ENCODE measurements at regions not wholly inside any gene's neighbourhood (a gene's known extent, or its start where the extent isn't known, plus 50 kb on each side); places are given as distances from the start of the nearest gene placed in this dataset.

DNA sequence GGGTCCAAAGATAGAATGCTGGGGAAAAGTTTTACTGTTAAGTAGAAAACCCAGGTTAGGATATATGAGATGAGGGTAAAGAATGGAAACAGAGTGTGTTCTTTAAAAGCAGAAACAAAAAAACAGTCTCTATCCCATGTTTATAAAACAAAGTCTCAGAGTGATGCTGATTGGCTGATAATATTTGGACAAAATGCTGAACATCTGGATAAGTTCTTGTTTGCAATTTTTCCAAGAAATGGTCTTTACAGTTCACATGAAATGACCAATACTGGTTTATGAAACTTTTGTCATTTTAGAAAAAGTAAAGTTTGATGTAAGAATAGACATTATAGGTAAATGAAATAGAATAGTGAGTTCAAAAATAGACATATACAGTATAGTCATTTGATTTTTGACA lies 96.2 kb upstream of the EYS start:
- H3K36me3 ChIP-seq (ENCODE audit: control insufficient read depth in 5 of 5, insufficient read depth in 5 of 5, low read length in 5 of 5): no peaks in the 10 kb centered on the region
- H3K27ac ChIP-seq (ENCODE audit: low read depth, low read length): no peak overlapping the region
- H3K9ac ChIP-seq (ENCODE audit: low read length in 5 of 5): no peak overlapping the region
- no peaks in the 10 kb centered on the region for H3K4me1 ChIP-seq (ENCODE audit: control insufficient read depth in 5 of 5, insufficient read depth in 5 of 5, low read length in 5 of 5)
- no peaks in the 10 kb centered on the region for H3K9me3 ChIP-seq (ENCODE audit: control insufficient read depth in 5 of 5, low read length in 5 of 5)
- no peak overlapping the region for H3K4me3 ChIP-seq (ENCODE audit: low read depth in 1 of 5, low read length in 5 of 5)
- H3K27me3 ChIP-seq (ENCODE audit: control insufficient read depth in 5 of 5, insufficient read depth in 4 of 5, low read length in 5 of 5): no peaks in the 10 kb centered on the region

DNA sequence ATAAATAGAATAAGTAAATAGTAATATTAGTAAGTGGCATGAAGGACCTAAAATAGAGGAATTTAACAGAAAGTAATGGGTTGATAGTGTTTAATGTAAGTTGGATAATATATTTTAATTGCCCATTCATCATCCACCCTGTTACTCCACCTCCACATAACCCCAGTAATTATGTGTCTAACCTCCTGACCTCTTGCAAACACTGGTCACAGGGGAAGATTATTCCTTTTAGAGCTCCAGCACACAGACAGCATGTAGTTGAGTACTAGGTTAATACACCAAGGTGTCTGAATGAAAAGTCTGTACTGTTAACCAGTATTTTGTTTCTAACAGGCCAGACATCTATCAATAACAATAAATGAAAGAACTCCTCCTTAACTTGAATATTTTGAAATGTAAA lies 92.4 kb upstream of the EYS start:
- Histone ChIP-seq H3K4me1 (ENCODE audit: control insufficient read depth in 5 of 5, insufficient read depth in 5 of 5, low read length in 5 of 5) (peaks cover 0 to 3% (median 0%) of the 10 kb centered on the region in 5 donors), H3K27ac (ENCODE audit: low read depth, low read length) (no peak overlapping the region), H3K36me3 (ENCODE audit: control insufficient read depth in 5 of 5, insufficient read depth in 5 of 5, low read length in 5 of 5) (no peaks in the 10 kb centered on the region), H3K4me3 (ENCODE audit: low read depth in 1 of 5, low read length in 5 of 5) (no peak overlapping the region), H3K27me3 (ENCODE audit: control insufficient read depth in 5 of 5, insufficient read depth in 4 of 5, low read length in 5 of 5) (no peaks in the 10 kb centered on the region), H3K9ac (ENCODE audit: low read length in 5 of 5) (no peak overlapping the region), H3K9me3 (ENCODE audit: control insufficient read depth in 5 of 5, low read length in 5 of 5) (no peaks in the 10 kb centered on the region)

- no peak overlapping the region for H3K9ac ChIP-seq (ENCODE audit: low read length in 5 of 5)
- no peak overlapping the region for H3K27ac ChIP-seq (ENCODE audit: low read depth, low read length)
- no peaks in the 10 kb centered on the region for H3K27me3 ChIP-seq (ENCODE audit: control insufficient read depth in 5 of 5, insufficient read depth in 4 of 5, low read length in 5 of 5)
- no peaks in the 10 kb centered on the region for H3K9me3 ChIP-seq (ENCODE audit: control insufficient read depth in 5 of 5, low read length in 5 of 5)
- H3K4me3 ChIP-seq (ENCODE audit: low read depth in 1 of 5, low read length in 5 of 5): no peak overlapping the region
- no peaks in the 10 kb centered on the region for H3K36me3 ChIP-seq (ENCODE audit: control insufficient read depth in 5 of 5, insufficient read depth in 5 of 5, low read length in 5 of 5)
- peaks cover 0 to 3% (median 0%) of the 10 kb centered on the region in 5 donors for H3K4me1 ChIP-seq (ENCODE audit: control insufficient read depth in 5 of 5, insufficient read depth in 5 of 5, low read length in 5 of 5)
Measured at GRCh38 chr6:65798280-65799014, 91.4 kb upstream of the EYS start.

DNA sequence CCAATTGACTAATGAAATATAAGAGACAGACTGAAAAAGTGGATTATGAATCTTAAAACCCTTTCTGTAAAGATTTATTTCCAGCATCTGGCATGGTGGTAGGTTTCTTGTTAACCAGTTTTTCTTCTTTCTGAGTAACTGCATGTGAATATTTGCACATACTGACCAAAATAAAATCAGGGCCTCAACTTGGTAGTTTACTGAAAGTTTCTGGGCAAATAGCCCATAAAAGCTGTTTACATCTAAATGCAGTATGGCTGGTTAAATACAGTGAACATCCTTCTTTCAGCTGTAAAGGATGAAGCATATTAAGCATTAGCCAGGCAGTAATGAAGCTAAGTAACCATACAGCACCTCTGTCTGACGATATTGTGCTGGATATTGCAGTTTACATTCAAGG lies 83.6 kb upstream of the EYS start:
- Histone ChIP-seq H3K36me3 (ENCODE audit: control insufficient read depth in 5 of 5, insufficient read depth in 5 of 5, low read length in 5 of 5) (no peaks in the 10 kb centered on the region), H3K4me3 (ENCODE audit: low read depth in 1 of 5, low read length in 5 of 5) (no peak overlapping the region), H3K27me3 (ENCODE audit: control insufficient read depth in 5 of 5, insufficient read depth in 4 of 5, low read length in 5 of 5) (no peaks in the 10 kb centered on the region), H3K27ac (ENCODE audit: low read depth, low read length) (no peak overlapping the region), H3K4me1 (ENCODE audit: control insufficient read depth in 5 of 5, insufficient read depth in 5 of 5, low read length in 5 of 5) (peaks cover 0 to 7% (median 0%) of the 10 kb centered on the region in 5 donors), H3K9me3 (ENCODE audit: control insufficient read depth in 5 of 5, low read length in 5 of 5) (no peaks in the 10 kb centered on the region), H3K9ac (ENCODE audit: low read length in 5 of 5) (no peak overlapping the region)

- no peaks in the 10 kb centered on the region for H3K9me3 ChIP-seq (ENCODE audit: control insufficient read depth in 5 of 5, low read length in 5 of 5)
- peaks cover 0 to 7% (median 0%) of the 10 kb centered on the region in 5 donors for H3K4me1 ChIP-seq (ENCODE audit: control insufficient read depth in 5 of 5, insufficient read depth in 5 of 5, low read length in 5 of 5)
- H3K27me3 ChIP-seq (ENCODE audit: control insufficient read depth in 5 of 5, insufficient read depth in 4 of 5, low read length in 5 of 5): no peaks in the 10 kb centered on the region
- H3K36me3 ChIP-seq (ENCODE audit: control insufficient read depth in 5 of 5, insufficient read depth in 5 of 5, low read length in 5 of 5): no peaks in the 10 kb centered on the region
- no peak overlapping the region for H3K4me3 ChIP-seq (ENCODE audit: low read depth in 1 of 5, low read length in 5 of 5)
- no peak overlapping the region for H3K9ac ChIP-seq (ENCODE audit: low read length in 5 of 5)
- no peak overlapping the region for H3K27ac ChIP-seq (ENCODE audit: low read depth, low read length)
Measured at GRCh38 chr6:65787787-65788186, 80.8 kb upstream of the EYS start.

DNA sequence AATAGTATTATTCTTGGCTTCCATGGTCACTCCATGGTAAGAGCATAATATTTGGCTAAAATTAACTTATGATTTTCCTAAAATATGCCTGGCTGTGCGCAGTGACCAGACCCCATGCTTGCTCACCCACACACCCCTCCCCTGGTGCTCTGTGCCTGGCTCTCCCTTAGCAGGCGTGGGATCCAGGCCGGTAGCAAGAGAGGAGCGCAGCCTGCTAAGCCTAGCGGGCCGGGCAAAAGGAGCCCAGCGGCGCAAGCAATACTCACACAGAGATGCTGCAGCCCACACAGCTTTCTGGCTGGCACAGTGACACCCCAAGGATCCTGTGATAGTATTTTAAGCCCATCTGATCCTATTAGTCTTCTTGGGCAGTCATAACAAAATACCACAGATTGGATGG lies 79.8 kb upstream of the EYS start:
- Histone ChIP-seq H3K27me3 (ENCODE audit: control insufficient read depth in 5 of 5, insufficient read depth in 4 of 5, low read length in 5 of 5) (no peaks in the 10 kb centered on the region), H3K4me1 (ENCODE audit: control insufficient read depth in 5 of 5, insufficient read depth in 5 of 5, low read length in 5 of 5) (peaks cover 0 to 7% (median 0%) of the 10 kb centered on the region in 5 donors), H3K9me3 (ENCODE audit: control insufficient read depth in 5 of 5, low read length in 5 of 5) (no peaks in the 10 kb centered on the region), H3K36me3 (ENCODE audit: control insufficient read depth in 5 of 5, insufficient read depth in 5 of 5, low read length in 5 of 5) (no peaks in the 10 kb centered on the region), H3K27ac (ENCODE audit: low read depth, low read length) (no peak overlapping the region), H3K9ac (ENCODE audit: low read length in 5 of 5) (no peak overlapping the region), H3K4me3 (ENCODE audit: low read depth in 1 of 5, low read length in 5 of 5) (no peak overlapping the region)

GRCh38 chr6:65780691-65781090 lies 73.7 kb upstream of the EYS start:
- no peak overlapping the region for H3K9ac ChIP-seq (ENCODE audit: low read length in 5 of 5)
- no peaks in the 10 kb centered on the region for H3K4me1 ChIP-seq (ENCODE audit: control insufficient read depth in 5 of 5, insufficient read depth in 5 of 5, low read length in 5 of 5)
- H3K9me3 ChIP-seq (ENCODE audit: control insufficient read depth in 5 of 5, low read length in 5 of 5): peaks cover 0 to 3% (median 0%) of the 10 kb centered on the region in 5 donors
- H3K27ac ChIP-seq (ENCODE audit: low read depth, low read length): no peak overlapping the region
- no peaks in the 10 kb centered on the region for H3K36me3 ChIP-seq (ENCODE audit: control insufficient read depth in 5 of 5, insufficient read depth in 5 of 5, low read length in 5 of 5)
- no peaks in the 10 kb centered on the region for H3K27me3 ChIP-seq (ENCODE audit: control insufficient read depth in 5 of 5, insufficient read depth in 4 of 5, low read length in 5 of 5)
- H3K4me3 ChIP-seq (ENCODE audit: low read depth in 1 of 5, low read length in 5 of 5): no peak overlapping the region

- no peaks in the 10 kb centered on the region for H3K27me3 ChIP-seq (ENCODE audit: control insufficient read depth in 5 of 5, insufficient read depth in 4 of 5, low read length in 5 of 5)
- peaks cover 0 to 5% (median 0%) of the 10 kb centered on the region in 5 donors for H3K9me3 ChIP-seq (ENCODE audit: control insufficient read depth in 5 of 5, low read length in 5 of 5)
- H3K27ac ChIP-seq (ENCODE audit: low read depth, low read length): no peak overlapping the region
- H3K4me1 ChIP-seq (ENCODE audit: control insufficient read depth in 5 of 5, insufficient read depth in 5 of 5, low read length in 5 of 5): no peaks in the 10 kb centered on the region
- H3K9ac ChIP-seq (ENCODE audit: low read length in 5 of 5): no peak overlapping the region
- H3K4me3 ChIP-seq (ENCODE audit: low read depth in 1 of 5, low read length in 5 of 5): no peak overlapping the region
- H3K36me3 ChIP-seq (ENCODE audit: control insufficient read depth in 5 of 5, insufficient read depth in 5 of 5, low read length in 5 of 5): no peaks in the 10 kb centered on the region
Measured at GRCh38 chr6:65776332-65776731, 69.3 kb upstream of the EYS start.

- Histone ChIP-seq H3K27me3 (ENCODE audit: control insufficient read depth in 5 of 5, insufficient read depth in 4 of 5, low read length in 5 of 5) (no peaks in the 10 kb centered on the region), H3K36me3 (ENCODE audit: control insufficient read depth in 5 of 5, insufficient read depth in 5 of 5, low read length in 5 of 5) (no peaks in the 10 kb centered on the region), H3K4me3 (ENCODE audit: low read depth in 1 of 5, low read length in 5 of 5) (no peak overlapping the region), H3K9me3 (ENCODE audit: control insufficient read depth in 5 of 5, low read length in 5 of 5) (peaks cover 0 to 5% (median 0%) of the 10 kb centered on the region in 5 donors), H3K27ac (ENCODE audit: low read depth, low read length) (no peak overlapping the region), H3K4me1 (ENCODE audit: control insufficient read depth in 5 of 5, insufficient read depth in 5 of 5, low read length in 5 of 5) (no peaks in the 10 kb centered on the region), H3K9ac (ENCODE audit: low read length in 5 of 5) (no peak overlapping the region)
Measured at GRCh38 chr6:65771946-65772345, 64.9 kb upstream of the EYS start.

GRCh38 chr6:65761890-65762289 lies 54.9 kb upstream of the EYS start:
- no peak overlapping the region for H3K4me3 ChIP-seq (ENCODE audit: low read depth in 1 of 5, low read length in 5 of 5)
- no peaks in the 10 kb centered on the region for H3K9me3 ChIP-seq (ENCODE audit: control insufficient read depth in 5 of 5, low read length in 5 of 5)
- H3K27ac ChIP-seq (ENCODE audit: low read depth, low read length): no peak overlapping the region
- no peaks in the 10 kb centered on the region for H3K36me3 ChIP-seq (ENCODE audit: control insufficient read depth in 5 of 5, insufficient read depth in 5 of 5, low read length in 5 of 5)
- no peaks in the 10 kb centered on the region for H3K27me3 ChIP-seq (ENCODE audit: control insufficient read depth in 5 of 5, insufficient read depth in 4 of 5, low read length in 5 of 5)
- no peaks in the 10 kb centered on the region for H3K4me1 ChIP-seq (ENCODE audit: control insufficient read depth in 5 of 5, insufficient read depth in 5 of 5, low read length in 5 of 5)
- no peak overlapping the region for H3K9ac ChIP-seq (ENCODE audit: low read length in 5 of 5)

Data from subcutaneous abdominal adipose tissue (tissue), 5 donors.